SK-N-SH treated with all-trans-retinoic acid at 6 μM for 48 hours (cell line): ENCODE measurements at regions not wholly inside any gene's neighbourhood (a gene's known extent, or its start where the extent isn't known, plus 50 kb on each side); places are given as distances from the start of the nearest gene placed in this dataset.

Source experiments
- BACH2 ChIP-seq: fragments of 250-450 bp; sonication (Bioruptor Pico); IDR thresholded peaks from 2 replicates; pipeline ENCODE4 v1.9.0; 2021; ENCODE audit warnings: mild to moderate bottlenecking, borderline replicate concordance
- CREB5 ChIP-seq: fragments of 250-450 bp; sonication (Bioruptor Pico); IDR thresholded peaks from 2 replicates; pipeline ENCODE4 v1.5.1; 2020; ENCODE audit warnings: low read depth, mild to moderate bottlenecking, moderate library complexity
- CSDC2 ChIP-seq: fragments of 250-450 bp; sonication (Bioruptor Pico); IDR thresholded peaks from 2 replicates; pipeline ENCODE4 v1.5.0; 2020; ENCODE audit warnings: mild to moderate bottlenecking, moderate library complexity
- PATZ1 ChIP-seq: fragments of 250-450 bp; sonication (Bioruptor Pico); IDR thresholded peaks from 2 replicates; pipeline ENCODE4 v1.8.0; 2020; ENCODE audit warnings: mild to moderate bottlenecking, moderate library complexity, borderline replicate concordance
- POU6F1 ChIP-seq: fragments of 250-450 bp; sonication (Bioruptor Pico); IDR thresholded peaks from 2 replicates; pipeline ENCODE4 v1.8.0; 2021; ENCODE audit warnings: low read depth, mild to moderate bottlenecking, moderate library complexity, borderline replicate concordance
- RARB ChIP-seq: fragments of 250-450 bp; sonication (Bioruptor Pico); IDR thresholded peaks from 2 replicates; pipeline ENCODE4 v1.8.0; 2021; ENCODE audit warnings: mild to moderate bottlenecking, moderate library complexity
- TOX ChIP-seq: fragments of 250-450 bp; sonication (Bioruptor Pico); IDR thresholded peaks from 2 replicates; pipeline ENCODE4 v1.8.0; 2021; ENCODE audit warnings: mild to moderate bottlenecking, moderate library complexity, borderline replicate concordance
- ZC3H10 ChIP-seq: fragments of 250-450 bp; sonication (Bioruptor Pico); IDR thresholded peaks from 2 replicates; pipeline ENCODE4 v1.5.1; 2021; ENCODE audit warnings: mild to moderate bottlenecking, moderate library complexity
- ZFP3 ChIP-seq: fragments of 250-450 bp; sonication (Bioruptor Pico); IDR thresholded peaks from 2 replicates; pipeline ENCODE4 v1.5.0; 2020; ENCODE audit warnings: mild to moderate bottlenecking, moderate library complexity
- ZFP30 ChIP-seq: fragments of 450-650 bp; formaldehyde crosslinking; IDR thresholded peaks from 2 replicates; pipeline ENCODE4 v1.5.0; 2022; ENCODE audit warnings: mild to moderate bottlenecking, moderate library complexity
- ZNF8 ChIP-seq: fragments of 450-650 bp; formaldehyde crosslinking; IDR thresholded peaks from 2 replicates; pipeline ENCODE4 v1.5.0; 2020; ENCODE audit warnings: mild to moderate bottlenecking, moderate library complexity

- TF ChIP-seq ZNF8 (CRISPR knock-in tag) (no peak), BACH2 (CRISPR knock-in tag) (no peak), PATZ1 (CRISPR knock-in tag) (no peak), ZFP30 (no peak), RARB (CRISPR knock-in tag) (no peak), ZFP3 (CRISPR knock-in tag) (no peak), CREB5 (CRISPR knock-in tag) (no peak), TOX (CRISPR knock-in tag) (no peak), POU6F1 (CRISPR knock-in tag) (no peak), CSDC2 (CRISPR knock-in tag) (no peak), ZC3H10 (CRISPR knock-in tag) (no peak)
Measured at GRCh38 chr7:80359029-80359428, 152.8 kb downstream of the GNAT3 start.
